Activated CD8-positive, alpha-beta T cell treated with anti-CD3 and anti-CD28 coated beads for 36 hours (primary cell): ENCODE measurements at regions not wholly inside any gene's neighbourhood (a gene's known extent, or its start where the extent isn't known, plus 50 kb on each side); places are given as distances from the start of the nearest gene placed in this dataset.

ENCODE experiments used
- ATAC-seq: fragments of 200-7000 bp; cut with Tn5 transposase; one replicate; pipeline ENCODE4 v1.10.0; 2021; ENCODE audit warnings: mild to moderate bottlenecking, moderate library complexity
- CTCF ChIA-PET: fragments of 350-600 bp; sonication (Branson Sonifier 250); formaldehyde crosslinking; loops from one replicate; lab custom pipeline; 2021; ENCODE audit warnings: antibody characterized with exemption; lab: Charles Lee
- POLR2A ChIA-PET: fragments of 350-600 bp; sonication (Branson Sonifier 250); formaldehyde crosslinking; loops from one replicate; lab custom pipeline; 2021; ENCODE audit warnings: antibody characterized with exemption; lab: Charles Lee
- DNase-seq: peaks from one replicate; pipeline ENCODE4 v3.0.0-alpha.2; 2020
- H3K27ac Mint-ChIP-seq: one replicate; pipeline ENCODE4 v1.8.0; 2021; ENCODE audit warnings: mild to moderate bottlenecking, mixed read lengths
- H3K27me3 Mint-ChIP-seq: one replicate; pipeline ENCODE4 v1.8.0; 2021; ENCODE audit warnings: mixed read lengths
- H3K36me3 Mint-ChIP-seq: one replicate; pipeline ENCODE4 v1.8.0; 2021; ENCODE audit warnings: low read depth, mixed read lengths
- H3K4me1 Mint-ChIP-seq: one replicate; pipeline ENCODE4 v1.8.0; 2021; ENCODE audit warnings: low read depth, mixed read lengths
- H3K4me3 Mint-ChIP-seq: one replicate; pipeline ENCODE4 v1.8.0; 2021; ENCODE audit warnings: mild to moderate bottlenecking, moderate library complexity, mixed read lengths
- H3K9me3 Mint-ChIP-seq: one replicate; pipeline ENCODE4 v1.8.0; 2021; ENCODE audit warnings: mixed read lengths
- CTCF ChIP-seq: fragments of 200-600 bp; IDR thresholded peaks from one replicate; pipeline ENCODE4 v1.8.0; 2022; ENCODE audit warnings: antibody characterized with exemption, mild to moderate bottlenecking
- intact Hi-C: fragments of 100-400 bp; cut with micrococcal nuclease; formaldehyde crosslinking; loops from one replicate; pipeline ENCODE4 v1.10.0; 2022

GRCh38 chr14:53778263-53778662, 178.4 kb downstream of the BMP4 start:
- Mint-ChIP-seq H3K4me1 (no peaks in the 10 kb centered on the region), H3K4me3 (no peak overlapping the region), H3K36me3 (no peaks in the 10 kb centered on the region), H3K27ac (no peak overlapping the region), H3K9me3 (no peaks in the 10 kb centered on the region), H3K27me3 (no peaks in the 10 kb centered on the region)
- CTCF ChIA-PET = no interaction called here
- ATAC-seq = no peak
- no peak for TF ChIP-seq CTCF
- DNase-seq = no peak
- intact Hi-C loops = no loop called here
- POLR2A ChIA-PET = no interaction called here

GRCh38 chr14:53772936-53773335, 183.7 kb downstream of the BMP4 start:
- no peaks in the 10 kb centered on the region for H3K4me1 Mint-ChIP-seq
- CTCF ChIA-PET = no interaction called here
- no peak overlapping the region for H3K27ac Mint-ChIP-seq
- POLR2A ChIA-PET = no interaction called here
- no peak for TF ChIP-seq CTCF
- no peak for DNase-seq
- no peaks in the 10 kb centered on the region for H3K36me3 Mint-ChIP-seq
- H3K9me3 Mint-ChIP-seq = no peaks in the 10 kb centered on the region
- intact Hi-C loops = no loop called here
- H3K27me3 Mint-ChIP-seq = no peaks in the 10 kb centered on the region
- no peak for ATAC-seq
- H3K4me3 Mint-ChIP-seq = no peak overlapping the region

- TF ChIP-seq CTCF = no peak
- ATAC-seq (no peak), DNase-seq (no peak)
- intact Hi-C loops = no loop called here
- no peak overlapping the region for H3K27ac Mint-ChIP-seq
- CTCF ChIA-PET = no interaction called here
- no peak overlapping the region for H3K4me3 Mint-ChIP-seq
- no peaks in the 10 kb centered on the region for H3K36me3 Mint-ChIP-seq
- H3K27me3 Mint-ChIP-seq = no peaks in the 10 kb centered on the region
- POLR2A ChIA-PET = no interaction called here
- H3K4me1 Mint-ChIP-seq = no peaks in the 10 kb centered on the region
- no peaks in the 10 kb centered on the region for H3K9me3 Mint-ChIP-seq
Observed at GRCh38 chr14:53767566-53767965, 189.1 kb downstream of the BMP4 start.

- intact Hi-C loops = no loop called here
- no peaks in the 10 kb centered on the region for H3K27me3 Mint-ChIP-seq
- H3K36me3 Mint-ChIP-seq = no peaks in the 10 kb centered on the region
- no peak overlapping the region for H3K27ac Mint-ChIP-seq
- CTCF ChIA-PET = no interaction called here
- no peaks in the 10 kb centered on the region for H3K4me1 Mint-ChIP-seq
- ATAC-seq (no peak), DNase-seq (no peak)
- no peaks in the 10 kb centered on the region for H3K9me3 Mint-ChIP-seq
- H3K4me3 Mint-ChIP-seq = no peak overlapping the region
- no peak for TF ChIP-seq CTCF
- POLR2A ChIA-PET = no interaction called here
Observed at GRCh38 chr14:53766601-53767000, 190.0 kb downstream of the BMP4 start.

- Mint-ChIP-seq H3K36me3 (no peaks in the 10 kb centered on the region), H3K27ac (no peak overlapping the region), H3K4me1 (no peaks in the 10 kb centered on the region), H3K9me3 (peaks cover 2% of the 10 kb centered on the region), H3K4me3 (no peak overlapping the region), H3K27me3 (no peaks in the 10 kb centered on the region)
- DNase-seq (no peak), ATAC-seq (no peak)
- intact Hi-C loops = no loop called here
- ChIA-PET CTCF (no interaction called here), POLR2A (no interaction called here)
- TF ChIP-seq CTCF = no peak
Observed at GRCh38 chr14:53766106-53766505, 190.5 kb downstream of the BMP4 start.
